Cardiac muscle cell (in vitro differentiated cells and primary cell): ENCODE measurements at regions not wholly inside any gene's neighbourhood (a gene's known extent, or its start where the extent isn't known, plus 50 kb on each side); places are given as distances from the start of the nearest gene placed in this dataset.
"Not testable (repeated sequence)": the region's sequence is repeated elsewhere in the genome, so short reads cannot be mapped to it uniquely, and the experiment has no call there.

Experiments
- DNase-seq, 2 donors: peaks; one replicate each; pipeline versions ENCODE4 v3.0.0 to v3.0.0-alpha.2; 2010 to 2017; ENCODE audit warnings: low read depth in 1 of 2, low spot score in 1 of 2
- H3K27ac ChIP-seq: fragments of 200-600 bp; sonication (generic); 2 replicates; pipeline ENCODE4 v1.5.1; 2016
- H3K27me3 ChIP-seq: fragments of 200-600 bp; sonication (generic); 2 replicates; pipeline ENCODE4 v1.6.0; 2016; ENCODE audit warnings: control low read depth
- H3K36me3 ChIP-seq: fragments of 200-600 bp; sonication (generic); 2 replicates; pipeline ENCODE4 v1.5.1; 2016; ENCODE audit warnings: control low read depth
- H3K4me1 ChIP-seq: fragments of 200-600 bp; sonication (generic); 2 replicates; pipeline ENCODE4 v1.8.1; 2017; ENCODE audit warnings: low read depth, mild to moderate bottlenecking, mixed run types
- H3K4me3 ChIP-seq: fragments of 200-600 bp; sonication (generic); 2 replicates; pipeline ENCODE4 v1.5.1; 2016; ENCODE audit warnings: mild to moderate bottlenecking
- H3K9me3 ChIP-seq: fragments of 200-600 bp; sonication (generic); 2 replicates; pipeline ENCODE4 v1.5.1; 2017; ENCODE audit warnings: low read depth, mild to moderate bottlenecking, control low read depth
- TF ChIP-seq, protein P1 (sequence below): IDR thresholded peaks from 2 replicates; pipeline ENCODE4 v1.5.1; 2012; ENCODE audit warnings: low read depth, mild to moderate bottlenecking, low read length

DNA sequence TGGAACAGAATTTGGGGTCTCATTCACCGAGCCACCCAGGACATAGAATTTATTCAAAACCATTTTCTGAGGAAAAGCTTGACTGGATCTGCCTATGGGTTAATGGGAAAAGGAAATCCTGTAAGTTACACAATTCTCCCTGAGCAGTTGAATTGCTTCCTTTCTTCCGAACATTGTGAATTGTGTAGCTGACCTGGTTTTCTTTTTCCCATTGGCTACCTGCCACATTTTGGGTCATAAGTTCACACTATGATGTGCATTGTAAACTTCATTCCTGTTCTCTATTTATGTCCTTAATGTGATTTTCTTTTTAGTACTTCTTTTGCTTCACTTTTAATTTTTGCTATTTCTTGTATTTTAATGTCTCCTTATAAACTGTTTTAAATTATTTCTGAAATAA is 386.0 kb upstream of the LRRC3B start:
- Histone ChIP-seq H3K4me3 (no peak overlapping the region), H3K27me3 (no peaks in the 10 kb centered on the region), H3K27ac (no peak overlapping the region), H3K4me1 (no peaks in the 10 kb centered on the region), H3K9me3 (no peaks in the 10 kb centered on the region), H3K36me3 (no peaks in the 10 kb centered on the region)
- peak in 1 of 2 donors; percentile 1 for DNase-seq
- TF ChIP-seq, protein P1, sequence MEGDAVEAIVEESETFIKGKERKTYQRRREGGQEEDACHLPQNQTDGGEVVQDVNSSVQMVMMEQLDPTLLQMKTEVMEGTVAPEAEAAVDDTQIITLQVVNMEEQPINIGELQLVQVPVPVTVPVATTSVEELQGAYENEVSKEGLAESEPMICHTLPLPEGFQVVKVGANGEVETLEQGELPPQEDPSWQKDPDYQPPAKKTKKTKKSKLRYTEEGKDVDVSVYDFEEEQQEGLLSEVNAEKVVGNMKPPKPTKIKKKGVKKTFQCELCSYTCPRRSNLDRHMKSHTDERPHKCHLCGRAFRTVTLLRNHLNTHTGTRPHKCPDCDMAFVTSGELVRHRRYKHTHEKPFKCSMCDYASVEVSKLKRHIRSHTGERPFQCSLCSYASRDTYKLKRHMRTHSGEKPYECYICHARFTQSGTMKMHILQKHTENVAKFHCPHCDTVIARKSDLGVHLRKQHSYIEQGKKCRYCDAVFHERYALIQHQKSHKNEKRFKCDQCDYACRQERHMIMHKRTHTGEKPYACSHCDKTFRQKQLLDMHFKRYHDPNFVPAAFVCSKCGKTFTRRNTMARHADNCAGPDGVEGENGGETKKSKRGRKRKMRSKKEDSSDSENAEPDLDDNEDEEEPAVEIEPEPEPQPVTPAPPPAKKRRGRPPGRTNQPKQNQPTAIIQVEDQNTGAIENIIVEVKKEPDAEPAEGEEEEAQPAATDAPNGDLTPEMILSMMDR = no peak

DNA sequence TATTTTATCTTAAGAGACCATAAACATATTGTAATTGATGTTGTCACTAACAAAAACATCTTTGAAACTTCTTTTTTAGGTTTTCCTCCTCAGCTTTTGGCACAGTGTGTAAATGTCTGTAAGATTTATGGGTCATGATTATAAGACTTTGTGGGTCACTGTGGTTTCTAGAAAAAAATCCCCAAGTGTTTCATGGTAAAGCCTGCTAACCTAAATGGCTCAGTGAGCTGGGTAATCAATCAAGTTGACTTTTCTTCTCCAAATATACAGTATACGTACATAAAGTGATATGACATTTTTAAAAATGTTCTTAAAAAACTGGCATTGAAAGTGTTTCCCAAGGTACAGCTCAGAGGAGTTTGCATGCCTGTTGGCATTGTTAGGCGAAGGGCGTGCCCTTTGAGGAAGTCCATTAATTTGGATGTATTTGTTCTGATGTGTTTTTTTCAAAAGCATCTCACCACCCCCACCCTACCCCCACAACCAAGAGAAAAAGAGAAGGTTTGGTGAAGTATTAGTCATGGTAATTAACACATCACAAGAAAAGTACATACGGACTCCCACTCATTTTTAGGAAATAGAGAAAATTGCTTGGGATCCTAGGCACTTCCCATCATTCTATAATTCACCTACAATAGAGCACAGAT is 385.4 kb upstream of the LRRC3B start:
- no peaks in the 10 kb centered on the region for H3K9me3 ChIP-seq
- no peak overlapping the region for H3K27ac ChIP-seq
- H3K4me1 ChIP-seq = no peaks in the 10 kb centered on the region
- DNase-seq = no peak
- TF ChIP-seq, protein P1 = no peak
- H3K36me3 ChIP-seq = no peaks in the 10 kb centered on the region
- H3K4me3 ChIP-seq = no peak overlapping the region
- H3K27me3 ChIP-seq = no peaks in the 10 kb centered on the region

DNA sequence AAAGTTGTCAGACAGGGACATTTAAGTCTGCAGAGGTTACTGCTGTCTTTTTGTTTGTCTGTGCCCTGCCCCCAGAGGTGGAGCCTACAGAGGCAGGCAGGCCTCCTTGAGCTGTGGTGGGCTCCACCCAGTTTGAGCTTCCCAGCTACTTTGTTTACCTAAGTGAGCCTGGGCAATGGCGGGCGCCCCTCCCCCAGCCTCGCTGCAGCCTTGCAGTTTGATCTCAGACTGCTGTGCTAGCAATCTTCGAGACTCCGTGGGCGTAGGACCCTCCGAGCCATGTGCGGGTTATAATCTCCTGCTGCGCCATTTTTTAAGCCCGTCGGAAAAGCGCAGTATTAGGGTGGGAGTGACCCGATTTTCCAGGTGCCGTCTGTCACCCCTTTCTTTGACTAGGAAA is 378.0 kb upstream of the LRRC3B start:
- DNase-seq, H3K4me3 ChIP-seq, H3K27ac ChIP-seq, H3K4me1 ChIP-seq, H3K27me3 ChIP-seq, H3K9me3 ChIP-seq, H3K36me3 ChIP-seq: not testable (repeated sequence)

DNA sequence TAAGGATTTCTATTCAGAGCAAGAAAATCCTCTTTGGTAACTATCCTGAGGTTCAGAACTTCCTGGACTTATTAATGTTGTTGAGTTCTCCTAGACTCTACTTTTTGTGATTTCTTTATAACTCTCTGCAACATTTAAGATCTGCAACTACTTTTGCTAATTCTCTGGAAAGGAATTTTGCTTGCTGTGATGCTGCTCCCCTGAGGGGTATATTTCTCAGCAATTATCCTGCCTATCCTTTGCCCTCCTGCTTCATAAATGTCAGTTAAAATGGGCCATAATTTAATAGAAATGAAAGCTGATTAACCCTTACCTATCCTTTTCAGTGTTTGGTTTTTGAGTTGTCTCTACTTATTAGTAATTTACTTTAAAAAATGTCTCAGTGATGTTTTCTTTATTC is 377.3 kb upstream of the LRRC3B start:
- no peak for DNase-seq
- H3K4me1 ChIP-seq = no peaks in the 10 kb centered on the region
- no peaks in the 10 kb centered on the region for H3K9me3 ChIP-seq
- H3K4me3 ChIP-seq = no peak overlapping the region
- H3K36me3 ChIP-seq = no peaks in the 10 kb centered on the region
- no peak overlapping the region for H3K27ac ChIP-seq
- TF ChIP-seq, protein P1 = no peak
- no peaks in the 10 kb centered on the region for H3K27me3 ChIP-seq

DNA sequence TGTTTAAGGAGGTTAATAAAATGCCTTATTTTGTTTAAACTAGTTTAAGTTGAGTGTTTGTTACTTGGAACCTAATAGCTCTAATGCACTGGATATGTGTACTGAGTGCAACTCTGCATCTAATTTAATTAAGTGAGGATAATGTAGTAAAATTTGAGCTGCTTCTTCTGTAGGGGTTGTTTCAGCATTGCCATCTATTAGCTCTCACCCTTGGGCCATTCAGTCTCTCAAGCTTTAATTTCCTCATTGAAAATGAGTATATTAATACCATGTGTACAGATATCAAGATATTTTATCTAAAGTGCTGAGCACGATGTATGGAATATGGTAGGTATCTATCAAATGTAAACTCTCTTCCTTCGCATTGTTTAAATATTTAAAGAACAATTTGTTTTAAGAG is 375.7 kb upstream of the LRRC3B start:
- TF ChIP-seq, protein P1 = no peak
- H3K9me3 ChIP-seq = no peaks in the 10 kb centered on the region
- H3K27ac ChIP-seq = no peak overlapping the region
- no peak overlapping the region for H3K4me3 ChIP-seq
- no peaks in the 10 kb centered on the region for H3K27me3 ChIP-seq
- no peaks in the 10 kb centered on the region for H3K36me3 ChIP-seq
- no peak for DNase-seq
- H3K4me1 ChIP-seq = no peaks in the 10 kb centered on the region

DNA sequence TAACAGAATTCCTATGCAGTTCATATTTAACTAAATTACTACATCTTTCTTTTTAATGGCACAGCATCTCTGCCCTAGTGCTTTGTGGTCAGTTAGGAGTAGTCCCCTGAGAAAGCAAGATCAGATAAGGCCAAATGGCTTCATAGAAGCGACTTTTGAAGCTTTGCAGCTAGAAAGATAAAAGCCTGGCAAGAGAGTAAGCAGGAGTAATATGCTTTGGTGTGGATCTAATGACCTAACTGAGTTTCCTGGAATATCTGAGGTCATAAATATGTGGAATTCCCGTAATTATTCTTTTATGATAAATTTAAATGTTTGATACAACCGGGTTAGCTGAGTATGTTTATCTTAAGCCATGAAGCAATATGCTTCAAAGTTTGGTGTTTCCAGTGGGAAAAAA is 374.9 kb upstream of the LRRC3B start:
- no peaks in the 10 kb centered on the region for H3K4me1 ChIP-seq
- H3K27me3 ChIP-seq = no peaks in the 10 kb centered on the region
- no peaks in the 10 kb centered on the region for H3K9me3 ChIP-seq
- H3K27ac ChIP-seq = no peak overlapping the region
- no peaks in the 10 kb centered on the region for H3K36me3 ChIP-seq
- no peak overlapping the region for H3K4me3 ChIP-seq
- TF ChIP-seq, protein P1 = no peak
- no peak for DNase-seq
